ENCODE measurements at regions not wholly inside any gene's neighbourhood (a gene's known extent, or its start where the extent isn't known, plus 50 kb on each side); places are given as distances from the start of the nearest gene placed in this dataset.
A peak's percentile ranks its signal among the peaks of the same experiment; 100 is the strongest.

DNA sequence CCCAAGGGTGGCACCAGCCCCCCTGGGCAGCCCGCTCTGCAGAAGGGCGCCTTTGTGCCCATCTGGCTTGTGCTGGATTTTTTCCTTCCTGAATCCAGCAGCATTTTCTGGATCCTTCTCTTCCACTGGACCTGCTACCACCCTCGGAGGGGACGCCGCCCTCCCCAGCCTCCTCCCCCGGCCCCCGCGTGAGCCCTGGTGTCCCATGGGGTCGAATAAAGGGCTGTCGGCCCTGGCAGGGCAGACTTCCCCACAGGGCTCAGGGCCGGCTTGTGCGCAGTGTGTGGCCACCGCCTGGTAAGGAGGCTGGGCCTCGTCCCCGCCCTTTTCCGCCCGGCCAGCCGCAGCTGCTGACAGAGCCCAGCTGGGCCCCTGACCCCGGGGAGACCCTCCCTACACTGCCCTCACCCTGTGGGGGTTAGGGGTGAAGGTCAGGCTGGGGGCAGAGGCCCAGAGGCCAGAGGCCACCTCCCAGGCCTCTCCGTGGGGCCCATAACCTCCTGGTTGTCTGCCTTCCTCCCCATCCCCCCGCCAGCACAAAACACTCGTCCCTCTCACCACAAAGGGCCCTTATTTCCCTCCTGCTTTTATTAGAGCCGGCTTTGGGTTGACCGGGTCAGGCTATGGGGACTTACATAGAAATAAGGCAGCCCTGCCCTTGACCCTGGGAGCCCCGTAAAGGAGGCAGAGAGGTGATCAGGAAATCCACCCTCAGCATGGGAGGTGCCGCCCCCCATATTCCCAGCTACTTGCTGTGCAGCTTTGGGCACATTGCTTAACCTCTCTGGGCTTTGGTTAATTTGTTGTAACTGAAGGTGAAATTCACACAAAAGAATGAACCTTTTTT lies 179.3 kb upstream of the CIBAR2 start (continued):
- TF ChIP-seq MAZ (IDR thresholded peaks at IDR 0.05; ENCODE audit: borderline replicate concordance, low read depth, low read length) (peak; percentile 95), MAZ (CRISPR knock-in tag; IDR thresholded peaks at IDR 0.05; ENCODE audit: low read depth) (peak; percentile 99), SALL2 (CRISPR knock-in tag; IDR thresholded peaks at IDR 0.05) (peak; percentile 93; the same call in 1 of the 2 replicates), ZFP41 (CRISPR knock-in tag; IDR thresholded peaks at IDR 0.05; ENCODE audit: borderline replicate concordance) (peak; percentile 88; the same call in 1 of the 2 replicates), ZMYM3 (CRISPR knock-in tag; IDR thresholded peaks at IDR 0.05) (peak; percentile 99), ZBTB20 (CRISPR knock-in tag; IDR thresholded peaks at IDR 0.05; ENCODE audit: borderline replicate concordance, low read depth) (peak; percentile 90; the same call in 1 of the 2 replicates), ZSCAN9 (CRISPR knock-in tag; IDR thresholded peaks at IDR 0.05; ENCODE audit: borderline replicate concordance) (peak; percentile 88; the same call in 1 of the 2 replicates), MBNL3 (CRISPR knock-in tag; conservative IDR thresholded peaks at IDR 0.05) (no peak), E2F1 (CRISPR knock-in tag; IDR thresholded peaks at IDR 0.05) (peak; percentile 71; the same call in 1 of the 2 replicates), ZNF414 (CRISPR knock-in tag; IDR thresholded peaks at IDR 0.05) (peak; percentile 100), RARA (CRISPR knock-in tag; IDR thresholded peaks at IDR 0.05) (peak; percentile 100), ELF1 (CRISPR knock-in tag; IDR thresholded peaks at IDR 0.05) (peak; percentile 76), ELF4 (CRISPR knock-in tag; IDR thresholded peaks at IDR 0.05; ENCODE audit: borderline replicate concordance) (peak; percentile 83; the same call in 1 of the 2 replicates), ZKSCAN1 (IDR thresholded peaks at IDR 0.05; ENCODE audit: low read length) (no peak), ZNF501 (CRISPR knock-in tag; IDR thresholded peaks at IDR 0.05) (peak; percentile 99)
- TF ChIP-seq, protein P1, sequence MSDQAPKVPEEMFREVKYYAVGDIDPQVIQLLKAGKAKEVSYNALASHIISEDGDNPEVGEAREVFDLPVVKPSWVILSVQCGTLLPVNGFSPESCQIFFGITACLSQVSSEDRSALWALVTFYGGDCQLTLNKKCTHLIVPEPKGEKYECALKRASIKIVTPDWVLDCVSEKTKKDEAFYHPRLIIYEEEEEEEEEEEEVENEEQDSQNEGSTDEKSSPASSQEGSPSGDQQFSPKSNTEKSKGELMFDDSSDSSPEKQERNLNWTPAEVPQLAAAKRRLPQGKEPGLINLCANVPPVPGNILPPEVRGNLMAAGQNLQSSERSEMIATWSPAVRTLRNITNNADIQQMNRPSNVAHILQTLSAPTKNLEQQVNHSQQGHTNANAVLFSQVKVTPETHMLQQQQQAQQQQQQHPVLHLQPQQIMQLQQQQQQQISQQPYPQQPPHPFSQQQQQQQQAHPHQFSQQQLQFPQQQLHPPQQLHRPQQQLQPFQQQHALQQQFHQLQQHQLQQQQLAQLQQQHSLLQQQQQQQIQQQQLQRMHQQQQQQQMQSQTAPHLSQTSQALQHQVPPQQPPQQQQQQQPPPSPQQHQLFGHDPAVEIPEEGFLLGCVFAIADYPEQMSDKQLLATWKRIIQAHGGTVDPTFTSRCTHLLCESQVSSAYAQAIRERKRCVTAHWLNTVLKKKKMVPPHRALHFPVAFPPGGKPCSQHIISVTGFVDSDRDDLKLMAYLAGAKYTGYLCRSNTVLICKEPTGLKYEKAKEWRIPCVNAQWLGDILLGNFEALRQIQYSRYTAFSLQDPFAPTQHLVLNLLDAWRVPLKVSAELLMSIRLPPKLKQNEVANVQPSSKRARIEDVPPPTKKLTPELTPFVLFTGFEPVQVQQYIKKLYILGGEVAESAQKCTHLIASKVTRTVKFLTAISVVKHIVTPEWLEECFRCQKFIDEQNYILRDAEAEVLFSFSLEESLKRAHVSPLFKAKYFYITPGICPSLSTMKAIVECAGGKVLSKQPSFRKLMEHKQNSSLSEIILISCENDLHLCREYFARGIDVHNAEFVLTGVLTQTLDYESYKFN (CRISPR knock-in tag; conservative IDR thresholded peaks at IDR 0.05): peak; percentile 100
- TF ChIP-seq, protein P2, sequence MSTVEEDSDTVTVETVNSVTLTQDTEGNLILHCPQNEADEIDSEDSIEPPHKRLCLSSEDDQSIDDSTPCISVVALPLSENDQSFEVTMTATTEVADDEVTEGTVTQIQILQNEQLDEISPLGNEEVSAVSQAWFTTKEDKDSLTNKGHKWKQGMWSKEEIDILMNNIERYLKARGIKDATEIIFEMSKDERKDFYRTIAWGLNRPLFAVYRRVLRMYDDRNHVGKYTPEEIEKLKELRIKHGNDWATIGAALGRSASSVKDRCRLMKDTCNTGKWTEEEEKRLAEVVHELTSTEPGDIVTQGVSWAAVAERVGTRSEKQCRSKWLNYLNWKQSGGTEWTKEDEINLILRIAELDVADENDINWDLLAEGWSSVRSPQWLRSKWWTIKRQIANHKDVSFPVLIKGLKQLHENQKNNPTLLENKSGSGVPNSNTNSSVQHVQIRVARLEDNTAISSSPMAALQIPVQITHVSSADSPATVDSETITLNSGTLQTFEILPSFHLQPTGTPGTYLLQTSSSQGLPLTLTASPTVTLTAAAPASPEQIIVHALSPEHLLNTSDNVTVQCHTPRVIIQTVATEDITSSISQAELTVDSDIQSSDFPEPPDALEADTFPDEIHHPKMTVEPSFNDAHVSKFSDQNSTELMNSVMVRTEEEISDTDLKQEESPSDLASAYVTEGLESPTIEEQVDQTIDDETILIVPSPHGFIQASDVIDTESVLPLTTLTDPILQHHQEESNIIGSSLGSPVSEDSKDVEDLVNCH (CRISPR knock-in tag; IDR thresholded peaks at IDR 0.05): no peak
